ENCODE measurements at regions not wholly inside any gene's neighbourhood (a gene's known extent, or its start where the extent isn't known, plus 50 kb on each side); places are given as distances from the start of the nearest gene placed in this dataset.

GRCh38 chr7:112395411-112395810 is 54.8 kb upstream of the IFRD1 start:
- no peak for DNase-seq (ENCODE audit: low read depth)

GRCh38 chr7:112395893-112396292 is 54.4 kb upstream of the IFRD1 start:
- no peak for DNase-seq (ENCODE audit: low read depth)

- no peak for DNase-seq (ENCODE audit: low read depth)
Observed at GRCh38 chr7:112398534-112398933, 51.7 kb upstream of the IFRD1 start.

- DNase-seq (ENCODE audit: low read depth): no peak
Observed at GRCh38 chr7:112399501-112399900, 50.8 kb upstream of the IFRD1 start.

- peak; percentile 51 for DNase-seq (ENCODE audit: low read depth)
Observed at GRCh38 chr7:112400141-112400540, 50.1 kb upstream of the IFRD1 start.
